ENCODE measurements at regions not wholly inside any gene's neighbourhood (a gene's known extent, or its start where the extent isn't known, plus 50 kb on each side); places are given as distances from the start of the nearest gene placed in this dataset.

GRCh38 chr17:73955616-73956015, 247.9 kb upstream of the RPL38 start:
- no peak for DNase-seq (ENCODE audit: low read depth)
- no peak overlapping the region for H3K4me3 ChIP-seq (ENCODE audit: low read depth, low read length)
- TF ChIP-seq CTCF (conservative IDR thresholded peaks at IDR 0.05; ENCODE audit: low read depth, low read length), result no peak

GRCh38 chr17:73956169-73956568, 247.3 kb upstream of the RPL38 start:
- no peak for DNase-seq (ENCODE audit: low read depth)
- no peak for TF ChIP-seq CTCF (conservative IDR thresholded peaks at IDR 0.05; ENCODE audit: low read depth, low read length)
- no peak overlapping the region for H3K4me3 ChIP-seq (ENCODE audit: low read depth, low read length)

GRCh38 chr17:73956595-73957465, 246.6 kb upstream of the RPL38 start:
- peak; percentile 60 for TF ChIP-seq CTCF (conservative IDR thresholded peaks at IDR 0.05; ENCODE audit: low read depth, low read length)
- no peak for DNase-seq (ENCODE audit: low read depth)
- no peak overlapping the region for H3K4me3 ChIP-seq (ENCODE audit: low read depth, low read length)

- no peak for DNase-seq (ENCODE audit: low read depth)
- H3K4me3 ChIP-seq (ENCODE audit: low read depth, low read length), result no peak overlapping the region
- TF ChIP-seq CTCF (conservative IDR thresholded peaks at IDR 0.05; ENCODE audit: low read depth, low read length), result no peak
Measured at GRCh38 chr17:73957564-73957963, 245.9 kb upstream of the RPL38 start.

DNA sequence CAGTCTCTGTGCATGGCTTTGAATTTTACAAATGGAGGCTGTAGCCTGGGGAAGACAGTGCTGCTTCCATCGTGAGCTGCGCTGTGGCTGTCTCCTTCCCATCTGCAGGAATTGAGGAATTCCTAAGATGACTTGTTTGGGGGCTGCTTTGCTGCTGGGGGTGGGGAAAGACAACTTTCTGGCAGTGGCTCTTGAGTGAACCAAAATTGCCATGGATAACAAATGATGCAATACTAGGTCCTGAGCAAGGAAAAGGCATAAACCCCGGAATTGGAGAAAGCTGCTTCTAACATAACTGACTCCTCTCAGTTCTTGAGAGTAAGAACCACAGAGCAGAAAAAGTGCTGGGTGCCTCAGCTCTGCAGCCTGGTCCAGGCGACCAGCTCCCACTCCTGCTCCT, 245.0 kb upstream of the RPL38 start:
- DNase-seq (ENCODE audit: low read depth), result no peak
- no peak for TF ChIP-seq CTCF (conservative IDR thresholded peaks at IDR 0.05; ENCODE audit: low read depth, low read length)
- no peak overlapping the region for H3K4me3 ChIP-seq (ENCODE audit: low read depth, low read length)

GRCh38 chr17:73960469-73960868, 243.0 kb upstream of the RPL38 start:
- DNase-seq (ENCODE audit: low read depth), result no peak
- no peak for TF ChIP-seq CTCF (conservative IDR thresholded peaks at IDR 0.05; ENCODE audit: low read depth, low read length)
- H3K4me3 ChIP-seq (ENCODE audit: low read depth, low read length), result no peak overlapping the region

- H3K4me3 ChIP-seq (ENCODE audit: low read depth, low read length), result no peak overlapping the region
- TF ChIP-seq CTCF (conservative IDR thresholded peaks at IDR 0.05; ENCODE audit: low read depth, low read length), result no peak
- no peak for DNase-seq (ENCODE audit: low read depth)
Measured at GRCh38 chr17:73962308-73962707, 241.2 kb upstream of the RPL38 start.
